ENCODE measurements at regions not wholly inside any gene's neighbourhood (a gene's known extent, or its start where the extent isn't known, plus 50 kb on each side); places are given as distances from the start of the nearest gene placed in this dataset.

GRCh38 chr15:96390986-96391385 is 60.5 kb downstream of the NR2F2 start:
- H3K27me3 ChIP-seq (ENCODE audit: control insufficient read depth, insufficient read depth, low read length): no peaks in the 10 kb centered on the region
- H3K9me3 ChIP-seq (ENCODE audit: control insufficient read depth, insufficient read depth, low read length): no peaks in the 10 kb centered on the region

GRCh38 chr15:96392380-96393208 is 62.1 kb downstream of the NR2F2 start:
- H3K27ac ChIP-seq (ENCODE audit: low read depth, low read length): no peak overlapping the region
- no peaks in the 10 kb centered on the region for H3K9me3 ChIP-seq (ENCODE audit: control insufficient read depth, insufficient read depth, low read length)
- WGBS (ENCODE audit: insufficient coverage): 12% methylated on average over 5 of the region's 10 CpGs
- no peaks in the 10 kb centered on the region for H3K4me1 ChIP-seq (ENCODE audit: control insufficient read depth, insufficient read depth, low read length)
- no peaks in the 10 kb centered on the region for H3K27me3 ChIP-seq (ENCODE audit: control insufficient read depth, insufficient read depth, low read length)
- H3K36me3 ChIP-seq (ENCODE audit: control insufficient read depth, insufficient read depth, low read length): no peaks in the 10 kb centered on the region
- DNase-seq (ENCODE audit: low read depth in 4 of 6, low spot score in 6 of 6): no peak
- no peak overlapping the region for H3K4me3 ChIP-seq (ENCODE audit: low read depth, low read length)

More at GRCh38 chr15:96390986-96391385, 60.5 kb downstream of the NR2F2 start:
- Histone ChIP-seq H3K4me1 (ENCODE audit: control insufficient read depth, insufficient read depth, low read length) (no peaks in the 10 kb centered on the region), H3K4me3 (ENCODE audit: low read depth, low read length) (no peak overlapping the region), H3K36me3 (ENCODE audit: control insufficient read depth, insufficient read depth, low read length) (no peaks in the 10 kb centered on the region), H3K27ac (ENCODE audit: low read depth, low read length) (no peak overlapping the region)
- no CpG with 5 or more reads among the region's 2 CpGs for WGBS (ENCODE audit: insufficient coverage)
- DNase-seq (ENCODE audit: low read depth in 4 of 6, low spot score in 6 of 6): no peak

DNA sequence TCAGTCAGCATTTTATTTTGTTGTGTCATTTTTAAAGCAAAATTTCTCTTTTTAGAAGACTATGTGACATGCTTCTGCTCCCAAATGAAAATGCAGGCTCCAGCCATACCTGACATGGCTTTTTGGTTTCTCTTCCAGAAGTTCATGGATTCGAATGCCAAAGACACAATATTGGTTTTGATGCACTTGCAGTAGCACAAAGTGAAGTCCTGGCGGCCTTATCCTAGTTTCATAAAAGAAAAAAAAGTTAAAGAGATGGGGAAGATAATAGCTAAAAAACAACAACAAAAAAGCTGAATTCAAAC is 62.7 kb downstream of the NR2F2 start:
- Histone ChIP-seq H3K4me3 (ENCODE audit: low read depth, low read length) (no peak overlapping the region), H3K27me3 (ENCODE audit: control insufficient read depth, insufficient read depth, low read length) (no peaks in the 10 kb centered on the region), H3K9me3 (ENCODE audit: control insufficient read depth, insufficient read depth, low read length) (no peaks in the 10 kb centered on the region), H3K4me1 (ENCODE audit: control insufficient read depth, insufficient read depth, low read length) (no peaks in the 10 kb centered on the region), H3K36me3 (ENCODE audit: control insufficient read depth, insufficient read depth, low read length) (no peaks in the 10 kb centered on the region), H3K27ac (ENCODE audit: low read depth, low read length) (no peak overlapping the region)
- WGBS (ENCODE audit: insufficient coverage): 100% methylated on average over 1 of the region's 2 CpGs
- no peak for DNase-seq (ENCODE audit: low read depth in 4 of 6, low spot score in 6 of 6)

DNA sequence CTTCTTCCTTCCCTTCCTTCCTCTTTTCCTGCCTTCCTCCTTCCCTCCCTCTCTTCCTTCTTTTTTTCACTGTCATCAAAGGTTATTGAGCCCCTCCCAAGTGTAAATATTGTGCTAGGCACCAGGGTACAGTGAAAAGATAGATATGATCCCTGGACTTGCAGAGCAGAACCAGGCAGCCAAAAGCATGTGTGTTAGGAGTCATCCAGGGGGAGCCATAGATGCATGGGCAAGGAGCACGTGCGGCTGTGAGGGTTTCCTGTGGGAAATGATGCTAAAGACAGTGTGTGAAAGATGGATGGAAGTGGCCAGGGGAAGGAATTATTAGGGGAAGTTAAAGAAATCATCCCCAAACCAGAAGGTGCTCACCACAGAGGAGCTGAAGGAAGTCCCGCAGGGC is 65.2 kb downstream of the NR2F2 start:
- H3K4me1 ChIP-seq (ENCODE audit: control insufficient read depth, insufficient read depth, low read length): no peaks in the 10 kb centered on the region
- 69% methylated on average over 2 of the region's 3 CpGs for WGBS (ENCODE audit: insufficient coverage)
- H3K27me3 ChIP-seq (ENCODE audit: control insufficient read depth, insufficient read depth, low read length): peaks cover 2% of the 10 kb centered on the region
- no peaks in the 10 kb centered on the region for H3K9me3 ChIP-seq (ENCODE audit: control insufficient read depth, insufficient read depth, low read length)
- DNase-seq (ENCODE audit: low read depth in 4 of 6, low spot score in 6 of 6): no peak
- H3K27ac ChIP-seq (ENCODE audit: low read depth, low read length): no peak overlapping the region
- no peaks in the 10 kb centered on the region for H3K36me3 ChIP-seq (ENCODE audit: control insufficient read depth, insufficient read depth, low read length)
- no peak overlapping the region for H3K4me3 ChIP-seq (ENCODE audit: low read depth, low read length)

GRCh38 chr15:96398776-96399175 is 68.3 kb downstream of the NR2F2 start:
- Histone ChIP-seq H3K9me3 (ENCODE audit: control insufficient read depth, insufficient read depth, low read length) (no peaks in the 10 kb centered on the region), H3K27ac (ENCODE audit: low read depth, low read length) (no peak overlapping the region), H3K4me1 (ENCODE audit: control insufficient read depth, insufficient read depth, low read length) (no peaks in the 10 kb centered on the region), H3K4me3 (ENCODE audit: low read depth, low read length) (no peak overlapping the region), H3K27me3 (ENCODE audit: control insufficient read depth, insufficient read depth, low read length) (peaks cover 7% of the 10 kb centered on the region), H3K36me3 (ENCODE audit: control insufficient read depth, insufficient read depth, low read length) (no peaks in the 10 kb centered on the region)
- no peak for DNase-seq (ENCODE audit: low read depth in 4 of 6, low spot score in 6 of 6)
- no CpG with 5 or more reads among the region's 1 CpG for WGBS (ENCODE audit: insufficient coverage)

- WGBS (ENCODE audit: insufficient coverage): no CpG with 5 or more reads among the region's 3 CpGs
- H3K4me3 ChIP-seq (ENCODE audit: low read depth, low read length): no peak overlapping the region
- H3K27me3 ChIP-seq (ENCODE audit: control insufficient read depth, insufficient read depth, low read length): peaks cover 30% of the 10 kb centered on the region
Measured at GRCh38 chr15:96402403-96402802, 71.9 kb downstream of the NR2F2 start.

GRCh38 chr15:96403071-96403470 is 72.6 kb downstream of the NR2F2 start:
- peaks cover 37% of the 10 kb centered on the region for H3K27me3 ChIP-seq (ENCODE audit: control insufficient read depth, insufficient read depth, low read length)
- H3K27ac ChIP-seq (ENCODE audit: low read depth, low read length): no peak overlapping the region
- no peaks in the 10 kb centered on the region for H3K9me3 ChIP-seq (ENCODE audit: control insufficient read depth, insufficient read depth, low read length)
- no peaks in the 10 kb centered on the region for H3K4me1 ChIP-seq (ENCODE audit: control insufficient read depth, insufficient read depth, low read length)
- no peaks in the 10 kb centered on the region for H3K36me3 ChIP-seq (ENCODE audit: control insufficient read depth, insufficient read depth, low read length)
- H3K4me3 ChIP-seq (ENCODE audit: low read depth, low read length): no peak overlapping the region
- DNase-seq (ENCODE audit: low read depth in 4 of 6, low spot score in 6 of 6): no peak
- 100% methylated on average over 1 of the region's 1 CpG for WGBS (ENCODE audit: insufficient coverage)

More at GRCh38 chr15:96402403-96402802, 71.9 kb downstream of the NR2F2 start:
- DNase-seq (ENCODE audit: low read depth in 4 of 6, low spot score in 6 of 6): no peak
- Histone ChIP-seq H3K9me3 (ENCODE audit: control insufficient read depth, insufficient read depth, low read length) (no peaks in the 10 kb centered on the region), H3K36me3 (ENCODE audit: control insufficient read depth, insufficient read depth, low read length) (no peaks in the 10 kb centered on the region), H3K27ac (ENCODE audit: low read depth, low read length) (no peak overlapping the region), H3K4me1 (ENCODE audit: control insufficient read depth, insufficient read depth, low read length) (no peaks in the 10 kb centered on the region)

DNA sequence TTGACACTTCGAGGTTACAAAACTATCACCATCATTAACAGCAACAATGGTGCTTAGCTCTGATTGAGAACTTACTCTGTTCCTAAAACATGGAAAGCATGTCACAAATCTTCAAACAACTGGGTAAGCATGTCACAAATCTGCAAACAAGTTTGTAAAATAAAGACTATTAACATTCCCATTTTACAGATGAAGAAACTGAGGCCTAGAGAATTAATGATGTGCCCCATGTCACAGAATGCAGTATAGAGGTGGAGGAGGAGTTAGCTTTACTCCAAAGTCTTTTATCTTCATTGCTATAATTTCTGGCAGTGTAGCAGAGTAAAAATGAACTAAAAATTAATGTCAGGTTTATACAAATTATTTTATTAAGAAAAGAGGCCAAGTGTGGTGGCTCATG is 73.4 kb downstream of the NR2F2 start:
- Histone ChIP-seq H3K4me1 (ENCODE audit: control insufficient read depth, insufficient read depth, low read length) (peaks cover 5% of the 10 kb centered on the region), H3K4me3 (ENCODE audit: low read depth, low read length) (no peak overlapping the region), H3K9me3 (ENCODE audit: control insufficient read depth, insufficient read depth, low read length) (no peaks in the 10 kb centered on the region), H3K27ac (ENCODE audit: low read depth, low read length) (no peak overlapping the region), H3K36me3 (ENCODE audit: control insufficient read depth, insufficient read depth, low read length) (no peaks in the 10 kb centered on the region), H3K27me3 (ENCODE audit: control insufficient read depth, insufficient read depth, low read length) (peaks cover 44% of the 10 kb centered on the region)
- DNase-seq (ENCODE audit: low read depth in 4 of 6, low spot score in 6 of 6): no peak
- WGBS (ENCODE audit: insufficient coverage): no CpG with 5 or more reads among the region's 1 CpG

- no peak for DNase-seq (ENCODE audit: low read depth in 4 of 6, low spot score in 6 of 6)
- no peaks in the 10 kb centered on the region for H3K9me3 ChIP-seq (ENCODE audit: control insufficient read depth, insufficient read depth, low read length)
- no peak overlapping the region for H3K27ac ChIP-seq (ENCODE audit: low read depth, low read length)
- H3K4me1 ChIP-seq (ENCODE audit: control insufficient read depth, insufficient read depth, low read length): peaks cover 12% of the 10 kb centered on the region
- no CpG with 5 or more reads among the region's 2 CpGs for WGBS (ENCODE audit: insufficient coverage)
- no peaks in the 10 kb centered on the region for H3K36me3 ChIP-seq (ENCODE audit: control insufficient read depth, insufficient read depth, low read length)
- H3K27me3 ChIP-seq (ENCODE audit: control insufficient read depth, insufficient read depth, low read length): peaks cover 50% of the 10 kb centered on the region
- H3K4me3 ChIP-seq (ENCODE audit: low read depth, low read length): no peak overlapping the region
Measured at GRCh38 chr15:96404560-96404959, 74.1 kb downstream of the NR2F2 start.

DNA sequence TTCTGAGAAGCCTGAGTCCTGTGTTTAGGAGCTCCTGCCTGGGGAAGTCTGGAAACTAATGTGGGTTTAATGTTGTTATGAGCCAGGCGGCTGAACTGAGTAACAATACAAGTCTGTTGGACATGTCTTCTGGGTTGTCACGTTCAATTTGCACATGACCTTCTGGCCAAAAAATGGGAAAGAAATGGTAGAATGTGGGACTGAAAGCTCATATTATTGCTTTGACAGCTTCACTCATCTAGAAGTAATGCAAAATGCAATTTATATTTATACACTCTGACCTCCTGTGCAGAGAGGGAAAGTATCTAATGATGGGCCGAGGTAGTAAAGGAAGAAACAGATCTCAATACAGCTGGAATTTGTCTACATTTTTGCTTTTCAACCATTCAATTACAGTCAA is 75.8 kb downstream of the NR2F2 start:
- peaks cover 13% of the 10 kb centered on the region for H3K4me1 ChIP-seq (ENCODE audit: control insufficient read depth, insufficient read depth, low read length)
- no peaks in the 10 kb centered on the region for H3K36me3 ChIP-seq (ENCODE audit: control insufficient read depth, insufficient read depth, low read length)
- no peaks in the 10 kb centered on the region for H3K9me3 ChIP-seq (ENCODE audit: control insufficient read depth, insufficient read depth, low read length)
- H3K4me3 ChIP-seq (ENCODE audit: low read depth, low read length): no peak overlapping the region
- H3K27me3 ChIP-seq (ENCODE audit: control insufficient read depth, insufficient read depth, low read length): peaks cover 68% of the 10 kb centered on the region
- WGBS (ENCODE audit: insufficient coverage): 100% methylated on average over 1 of the region's 3 CpGs
- no peak overlapping the region for H3K27ac ChIP-seq (ENCODE audit: low read depth, low read length)
- DNase-seq (ENCODE audit: low read depth in 4 of 6, low spot score in 6 of 6): no peak

Measured in spinal cord (tissue), 9 donors.